Trophoblast cell (in vitro differentiated cells and primary cell): ENCODE measurements at regions not wholly inside any gene's neighbourhood (a gene's known extent, or its start where the extent isn't known, plus 50 kb on each side); places are given as distances from the start of the nearest gene placed in this dataset.

Source experiments
- DNase-seq, 2 donors: peaks; one replicate each; pipeline ENCODE4 v3.0.0-alpha.2; 2016
- H2AFZ ChIP-seq: 2 replicates; pipeline ENCODE4 v1.6.1; 2013; ENCODE audit warnings: low read length, moderate library complexity, mild to moderate bottlenecking; ENCODE audit not compliant: insufficient read depth, poor library complexity
- H2AK5ac ChIP-seq: 2 replicates; pipeline ENCODE4 v1.6.1; 2013; ENCODE audit warnings: mild to moderate bottlenecking, low read length
- H2BK120ac ChIP-seq: 2 replicates; pipeline ENCODE4 v1.6.1; 2013; ENCODE audit warnings: low read length, mild to moderate bottlenecking, moderate library complexity; ENCODE audit not compliant: insufficient read depth, poor library complexity
- H2BK12ac ChIP-seq: 2 replicates; pipeline ENCODE4 v1.6.1; 2013; ENCODE audit warnings: mild to moderate bottlenecking, low read length, moderate library complexity
- H2BK5ac ChIP-seq: 2 replicates; pipeline ENCODE4 v1.6.1; 2013; ENCODE audit warnings: low read length, low read depth, moderate library complexity, mild to moderate bottlenecking; ENCODE audit not compliant: poor library complexity
- H3K14ac ChIP-seq: 2 replicates; pipeline ENCODE4 v1.6.1; 2013; ENCODE audit warnings: mild to moderate bottlenecking, low read length
- H3K18ac ChIP-seq: 2 replicates; pipeline ENCODE4 v1.6.1; 2013; ENCODE audit warnings: mild to moderate bottlenecking, low read length
- H3K23ac ChIP-seq: 2 replicates; pipeline ENCODE4 v1.6.1; 2013; ENCODE audit warnings: low read length
- H3K27ac ChIP-seq: 2 replicates; pipeline ENCODE4 v1.5.1; 2013; ENCODE audit warnings: low read depth, mild to moderate bottlenecking, inconsistent platforms, low read length, moderate library complexity
- H3K27me3 ChIP-seq: 2 replicates; pipeline ENCODE4 v1.6.1; 2013; ENCODE audit warnings: inconsistent platforms, mild to moderate bottlenecking, low read length, moderate library complexity; ENCODE audit not compliant: insufficient read depth
- H3K36me3 ChIP-seq, 2 experiments: 1 replicate in 1 of 2; 2 replicates in 1 of 2; pipeline ENCODE4 v1.6.1; 2013; ENCODE audit warnings: low read length in 2 of 2, mild to moderate bottlenecking in 2 of 2, moderate library complexity in 1 of 2; ENCODE audit not compliant: insufficient read depth in 2 of 2, control insufficient read depth in 1 of 2
- H3K4ac ChIP-seq: 2 replicates; pipeline ENCODE4 v1.6.1; 2013; ENCODE audit warnings: low read depth, mild to moderate bottlenecking, low read length, moderate library complexity
- H3K4me1 ChIP-seq, 2 experiments: 1 replicate in 1 of 2; 2 replicates in 1 of 2; pipeline ENCODE4 v1.6.1; 2013; ENCODE audit warnings: low read length in 2 of 2, mild to moderate bottlenecking in 2 of 2, moderate library complexity in 1 of 2; ENCODE audit not compliant: insufficient read depth in 2 of 2, control insufficient read depth in 1 of 2
- H3K4me2 ChIP-seq: 2 replicates; pipeline ENCODE4 v1.6.1; 2013; ENCODE audit warnings: inconsistent platforms, mild to moderate bottlenecking, low read length, moderate library complexity
- H3K4me3 ChIP-seq: 2 replicates; pipeline ENCODE4 v1.5.1; 2013; ENCODE audit warnings: mild to moderate bottlenecking, low read depth, low read length, inconsistent platforms
- H3K79me1 ChIP-seq: one replicate; pipeline ENCODE4 v1.6.1; 2013; ENCODE audit warnings: low read length
- H3K79me2 ChIP-seq: 2 replicates; pipeline ENCODE4 v1.6.1; 2013; ENCODE audit warnings: low read length, mild to moderate bottlenecking; ENCODE audit not compliant: control insufficient read depth, insufficient read depth, poor library complexity
- H3K9ac ChIP-seq: 2 replicates; pipeline ENCODE4 v1.6.1; 2013; ENCODE audit warnings: mild to moderate bottlenecking, low read length
- H3K9me3 ChIP-seq: 2 replicates; pipeline ENCODE4 v1.6.1; 2013; ENCODE audit warnings: low read depth, mild to moderate bottlenecking, control low read depth, inconsistent platforms, low read length; ENCODE audit not compliant: insufficient read depth
- H4K12ac ChIP-seq: 2 replicates; pipeline ENCODE4 v1.6.1; 2013; ENCODE audit warnings: low read depth, mild to moderate bottlenecking, low read length, moderate library complexity
- H4K8ac ChIP-seq: 2 replicates; pipeline ENCODE4 v1.6.1; 2013; ENCODE audit warnings: low read depth, mild to moderate bottlenecking, low read length, moderate library complexity
- H4K91ac ChIP-seq: one replicate; pipeline ENCODE4 v1.6.1; 2013; ENCODE audit warnings: low read depth, mild to moderate bottlenecking, low read length, moderate library complexity
- WGBS: extraction: QIAGEN DNeasy Blood & Tissue Kit; methylation state at CpG from one replicate; pipeline ENCODE4 v1.1.7; 2013; ENCODE audit warnings: missing lambda C conversion rate; ENCODE audit not compliant: insufficient read length, insufficient coverage; ENCODE audit errors: extremely low coverage; 5-methylcytosine and 5-hydroxymethylcytosine counted together

GRCh38 chr4:120327276-120327675, 260.6 kb upstream of the MAD2L1 start:
- no peak overlapping the region for H2AK5ac ChIP-seq
- no peak overlapping the region for H3K27ac ChIP-seq
- H3K4me2 ChIP-seq: no peak overlapping the region
- H4K12ac ChIP-seq: no peak overlapping the region
- no peaks in the 10 kb centered on the region for H3K27me3 ChIP-seq
- no peak overlapping the region for H3K4ac ChIP-seq
- no peak overlapping the region for H2BK12ac ChIP-seq
- no peak overlapping the region for H4K91ac ChIP-seq
- H2BK5ac ChIP-seq: no peak overlapping the region
- H3K79me1 ChIP-seq: no peaks in the 10 kb centered on the region
- no peak overlapping the region for H3K4me3 ChIP-seq
- H3K23ac ChIP-seq: no peak overlapping the region
- H3K14ac ChIP-seq: no peak overlapping the region
- no peaks in the 10 kb centered on the region for H3K9me3 ChIP-seq
- no peak overlapping the region for H2AFZ ChIP-seq
- no peak overlapping the region for H3K18ac ChIP-seq
- H3K36me3 ChIP-seq: no peaks in the 10 kb centered on the region
- no peak for DNase-seq
- H3K79me2 ChIP-seq: no peaks in the 10 kb centered on the region
- no peak overlapping the region for H4K8ac ChIP-seq
- H3K9ac ChIP-seq: no peak overlapping the region
- H2BK120ac ChIP-seq: no peak overlapping the region
- H3K4me1 ChIP-seq: peaks cover 0 to 3% of the 10 kb centered on the region in 2 experiments

DNA sequence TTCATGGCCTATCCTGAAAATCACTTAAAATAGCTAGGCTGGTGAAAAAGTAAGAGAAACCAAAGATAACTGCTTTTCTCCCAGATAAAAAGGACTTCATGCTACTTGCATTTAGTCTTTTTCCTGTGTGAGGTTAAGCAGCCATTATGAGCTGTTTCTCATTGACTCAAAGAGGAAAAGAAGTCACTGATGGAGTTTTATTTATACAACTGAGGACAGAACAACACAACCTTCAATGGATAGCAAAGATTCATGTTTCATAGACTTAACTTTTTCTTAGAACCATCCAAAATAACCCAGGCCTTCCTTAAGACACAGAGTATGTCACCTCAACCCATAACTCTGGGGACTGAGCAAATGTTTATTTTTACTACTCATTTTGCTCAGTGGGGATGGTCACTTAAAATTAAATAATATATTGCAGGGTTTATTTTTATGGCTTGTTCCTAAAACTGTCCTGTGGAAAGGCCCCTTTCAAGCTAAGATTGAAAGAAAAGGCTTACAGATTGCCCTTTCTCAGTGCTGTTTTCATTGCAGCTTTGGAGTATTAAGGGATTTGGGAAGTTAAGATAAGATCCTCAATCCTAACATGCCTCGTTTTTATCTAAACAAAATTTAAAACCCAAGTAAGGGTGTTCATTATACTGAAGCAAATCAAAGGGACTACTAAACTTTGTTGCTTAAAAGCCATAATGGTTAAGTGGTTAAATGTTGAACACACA, 252.6 kb upstream of the MAD2L1 start:
- Histone ChIP-seq H3K23ac (no peak overlapping the region), H3K18ac (no peak overlapping the region), H3K79me1 (no peaks in the 10 kb centered on the region), H3K27ac (no peak overlapping the region), H3K36me3 (no peaks in the 10 kb centered on the region), H3K4me3 (no peak overlapping the region), H3K14ac (no peak overlapping the region), H3K79me2 (no peaks in the 10 kb centered on the region), H3K9ac (no peak overlapping the region), H3K4me2 (no peak overlapping the region), H2BK5ac (no peak overlapping the region), H2BK12ac (no peak overlapping the region), H3K9me3 (no peaks in the 10 kb centered on the region), H3K27me3 (no peaks in the 10 kb centered on the region), H4K91ac (no peak overlapping the region), H4K8ac (no peak overlapping the region), H2AFZ (no peak overlapping the region), H3K4me1 (no peaks in the 10 kb centered on the region), H3K4ac (no peak overlapping the region), H2BK120ac (no peak overlapping the region), H2AK5ac (no peak overlapping the region), H4K12ac (no peak overlapping the region)
- DNase-seq: no peak
- no CpG with 5 or more reads among the region's 1 CpG for WGBS

DNA sequence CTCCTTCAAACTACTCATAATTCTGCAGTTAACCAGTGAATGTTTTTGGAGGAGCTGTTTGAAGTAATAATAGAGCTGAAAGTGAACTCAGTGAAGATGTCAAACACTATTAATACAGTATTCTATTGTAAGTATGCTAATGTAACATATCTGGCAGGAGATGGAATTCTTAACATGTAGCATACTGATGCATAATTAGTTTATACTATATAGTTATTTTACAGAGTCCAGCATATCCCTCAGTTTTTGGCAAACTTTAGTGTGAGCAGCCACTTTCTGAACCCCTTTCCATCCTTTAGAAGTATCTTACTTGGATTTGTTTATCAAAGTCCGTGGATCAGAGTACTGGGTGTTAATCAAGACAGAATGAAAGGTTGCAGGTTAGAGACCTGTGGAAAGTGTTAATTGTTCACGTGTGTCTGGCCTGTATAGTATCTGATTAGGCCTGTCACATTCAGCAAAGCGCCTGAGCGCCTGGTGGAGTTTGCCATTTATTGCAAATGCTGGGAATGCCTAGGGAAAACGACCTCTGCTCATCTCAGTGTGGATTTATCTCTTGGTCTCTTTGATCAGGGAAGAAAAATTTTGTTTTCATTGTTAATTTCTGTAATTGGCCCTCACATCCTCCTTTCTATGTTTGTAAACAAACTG, 251.7 kb upstream of the MAD2L1 start:
- Histone ChIP-seq H2AK5ac (no peak overlapping the region), H3K23ac (no peak overlapping the region), H3K27ac (no peak overlapping the region), H3K9me3 (no peaks in the 10 kb centered on the region), H2BK12ac (no peak overlapping the region), H3K4ac (no peak overlapping the region), H4K8ac (no peak overlapping the region), H4K12ac (no peak overlapping the region), H3K4me1 (no peaks in the 10 kb centered on the region), H3K14ac (no peak overlapping the region), H3K4me3 (no peak overlapping the region), H2AFZ (no peak overlapping the region), H3K4me2 (no peak overlapping the region), H4K91ac (no peak overlapping the region), H2BK120ac (no peak overlapping the region), H3K79me2 (no peaks in the 10 kb centered on the region), H3K79me1 (no peaks in the 10 kb centered on the region), H2BK5ac (no peak overlapping the region), H3K36me3 (no peaks in the 10 kb centered on the region), H3K9ac (no peak overlapping the region), H3K27me3 (no peaks in the 10 kb centered on the region), H3K18ac (no peak overlapping the region)
- WGBS: no CpG with 5 or more reads among the region's 5 CpGs
- DNase-seq: no peak

GRCh38 chr4:120317713-120318112, 251.1 kb upstream of the MAD2L1 start:
- Histone ChIP-seq H3K9ac (no peak overlapping the region), H3K79me1 (no peaks in the 10 kb centered on the region), H3K9me3 (no peaks in the 10 kb centered on the region), H3K14ac (no peak overlapping the region), H3K79me2 (no peaks in the 10 kb centered on the region), H2AK5ac (no peak overlapping the region), H4K8ac (no peak overlapping the region), H3K4me1 (no peaks in the 10 kb centered on the region), H4K12ac (no peak overlapping the region), H3K27me3 (no peaks in the 10 kb centered on the region), H3K36me3 (no peaks in the 10 kb centered on the region), H3K4me3 (no peak overlapping the region), H2AFZ (no peak overlapping the region), H3K23ac (no peak overlapping the region), H3K18ac (no peak overlapping the region), H3K4me2 (no peak overlapping the region), H3K27ac (no peak overlapping the region), H2BK12ac (no peak overlapping the region), H2BK5ac (no peak overlapping the region), H3K4ac (no peak overlapping the region), H4K91ac (no peak overlapping the region), H2BK120ac (no peak overlapping the region)
- no CpG with 5 or more reads among the region's 2 CpGs for WGBS
- no peak for DNase-seq
